Brain microvascular endothelial cell (primary cell): ENCODE measurements at regions not wholly inside any gene's neighbourhood (a gene's known extent, or its start where the extent isn't known, plus 50 kb on each side); places are given as distances from the start of the nearest gene placed in this dataset.

Experiments
- DNase-seq: peaks from one replicate; pipeline ENCODE4 v3.0.0-alpha.2; 2020
- H3K27ac ChIP-seq: fragments of 250-450 bp; sonication (Bioruptor Pico); 2 replicates; pipeline ENCODE4 v1.5.1; 2020; ENCODE audit warnings: mild to moderate bottlenecking, moderate library complexity
- H3K27me3 ChIP-seq: fragments of 250-450 bp; sonication (Bioruptor Pico); replicated peaks from 2 replicates; pipeline ENCODE4 v1.5.1; 2020; ENCODE audit warnings: mild to moderate bottlenecking
- H3K36me3 ChIP-seq: fragments of 250-450 bp; sonication (Bioruptor Pico); replicated peaks from 2 replicates; pipeline ENCODE4 v1.5.1; 2020; ENCODE audit warnings: mild to moderate bottlenecking
- H3K4me3 ChIP-seq: 2 replicates; pipeline ENCODE4 v1.5.1; 2011; ENCODE audit warnings: low read depth, mild to moderate bottlenecking, control low read depth, low read length, moderate library complexity
- in situ Hi-C: cut with HindIII; loops from 2 replicates; pipeline ENCODE4 v1.10.0; 2017; ENCODE audit warnings: low sequenced_read_pairs, low pct_ligation_motif_present
- TF ChIP-seq, protein P1 (sequence below): IDR thresholded peaks from 2 replicates; pipeline ENCODE4 v1.5.1; 2011; ENCODE audit warnings: low read depth, mild to moderate bottlenecking, moderate library complexity, low read length, control low read depth, inconsistent platforms; ENCODE audit errors: missing control alignments

DNA sequence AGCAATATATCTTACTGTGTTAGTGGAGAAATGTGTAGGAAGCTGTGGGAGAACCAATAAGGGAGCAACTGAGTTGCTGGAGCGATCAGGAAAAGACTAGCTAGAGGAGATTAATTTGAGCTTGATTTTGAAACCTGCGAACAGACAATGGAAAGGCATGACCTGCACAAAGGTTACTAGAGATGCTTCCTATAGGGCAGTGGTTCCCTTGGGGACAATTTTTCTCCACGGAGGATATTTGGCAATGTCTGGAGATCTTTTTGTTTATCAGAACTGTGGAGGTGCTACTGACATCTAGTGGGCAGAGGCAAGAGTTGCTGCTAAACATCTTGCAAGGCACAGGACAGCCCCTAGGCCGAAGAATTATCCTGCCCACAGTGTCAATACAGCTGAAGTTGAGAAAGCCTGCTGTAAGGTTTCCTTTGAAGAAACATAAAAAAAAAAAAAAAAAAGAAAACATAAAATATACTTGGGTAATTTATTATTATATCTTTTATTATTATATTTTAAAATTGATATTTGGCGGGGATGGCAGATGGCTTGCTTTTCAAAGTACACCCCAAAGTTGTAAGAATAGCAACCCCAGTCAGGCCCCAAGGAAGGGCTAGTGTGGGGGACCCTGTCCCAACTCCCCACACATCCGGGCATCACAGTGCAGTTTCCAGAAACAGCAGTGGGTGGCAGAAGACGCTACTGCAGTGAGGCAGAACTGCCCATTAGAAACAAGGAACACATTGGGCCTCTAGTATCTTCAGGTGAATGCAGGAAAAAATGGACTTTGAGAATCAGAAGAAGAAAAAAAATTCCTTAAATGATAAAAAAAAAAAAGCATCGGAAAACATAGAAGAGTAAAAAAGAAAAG, 481.6 kb downstream of the SH2D4B start:
- Histone ChIP-seq H3K27ac (no peak overlapping the region), H3K4me3 (no peak overlapping the region), H3K36me3 (no peaks in the 10 kb centered on the region), H3K27me3 (no peaks in the 10 kb centered on the region)
- in situ Hi-C loops: no loop called here
- TF ChIP-seq, protein P1, sequence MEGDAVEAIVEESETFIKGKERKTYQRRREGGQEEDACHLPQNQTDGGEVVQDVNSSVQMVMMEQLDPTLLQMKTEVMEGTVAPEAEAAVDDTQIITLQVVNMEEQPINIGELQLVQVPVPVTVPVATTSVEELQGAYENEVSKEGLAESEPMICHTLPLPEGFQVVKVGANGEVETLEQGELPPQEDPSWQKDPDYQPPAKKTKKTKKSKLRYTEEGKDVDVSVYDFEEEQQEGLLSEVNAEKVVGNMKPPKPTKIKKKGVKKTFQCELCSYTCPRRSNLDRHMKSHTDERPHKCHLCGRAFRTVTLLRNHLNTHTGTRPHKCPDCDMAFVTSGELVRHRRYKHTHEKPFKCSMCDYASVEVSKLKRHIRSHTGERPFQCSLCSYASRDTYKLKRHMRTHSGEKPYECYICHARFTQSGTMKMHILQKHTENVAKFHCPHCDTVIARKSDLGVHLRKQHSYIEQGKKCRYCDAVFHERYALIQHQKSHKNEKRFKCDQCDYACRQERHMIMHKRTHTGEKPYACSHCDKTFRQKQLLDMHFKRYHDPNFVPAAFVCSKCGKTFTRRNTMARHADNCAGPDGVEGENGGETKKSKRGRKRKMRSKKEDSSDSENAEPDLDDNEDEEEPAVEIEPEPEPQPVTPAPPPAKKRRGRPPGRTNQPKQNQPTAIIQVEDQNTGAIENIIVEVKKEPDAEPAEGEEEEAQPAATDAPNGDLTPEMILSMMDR: peak; percentile 84
- DNase-seq: peak; percentile 32

DNA sequence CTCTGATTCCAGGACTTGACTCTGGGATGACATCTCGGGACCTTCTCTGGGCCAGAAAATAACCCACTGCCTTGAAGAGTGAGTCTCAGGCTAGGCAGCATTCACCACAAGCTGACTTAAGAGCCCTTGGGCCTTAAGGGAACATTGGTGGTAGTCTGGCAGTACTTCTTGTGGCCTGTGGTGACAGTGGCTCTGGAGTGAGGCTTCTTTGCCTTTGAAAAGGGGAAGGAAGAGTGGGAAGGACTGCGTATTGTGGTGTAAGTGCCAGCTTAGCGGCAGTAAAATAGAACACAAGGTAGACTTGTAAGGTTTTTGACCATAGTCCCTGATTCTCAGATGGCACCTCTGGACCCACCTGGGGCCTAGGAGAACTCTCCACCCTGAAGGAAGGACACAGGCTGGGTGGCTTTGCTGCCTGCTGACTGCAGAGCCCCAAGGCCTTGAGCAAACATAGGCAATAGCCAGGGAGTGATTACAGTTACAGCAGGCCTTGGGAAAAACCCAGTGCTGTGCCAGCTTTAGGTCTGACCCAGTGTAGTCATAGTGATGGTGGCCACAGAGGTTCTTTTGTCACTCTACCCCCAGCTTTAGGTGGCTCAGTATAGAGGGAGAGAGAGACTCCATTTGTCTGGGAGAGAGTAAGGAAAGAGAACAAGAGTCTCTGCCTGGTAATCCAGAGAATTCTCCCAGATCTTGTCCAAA, 483.9 kb downstream of the SH2D4B start:
- no peak for DNase-seq
- Histone ChIP-seq H3K36me3 (no peaks in the 10 kb centered on the region), H3K27ac (no peak overlapping the region), H3K4me3 (no peak overlapping the region), H3K27me3 (no peaks in the 10 kb centered on the region)
- TF ChIP-seq, protein P1: no peak
- in situ Hi-C loops: no loop called here

DNA sequence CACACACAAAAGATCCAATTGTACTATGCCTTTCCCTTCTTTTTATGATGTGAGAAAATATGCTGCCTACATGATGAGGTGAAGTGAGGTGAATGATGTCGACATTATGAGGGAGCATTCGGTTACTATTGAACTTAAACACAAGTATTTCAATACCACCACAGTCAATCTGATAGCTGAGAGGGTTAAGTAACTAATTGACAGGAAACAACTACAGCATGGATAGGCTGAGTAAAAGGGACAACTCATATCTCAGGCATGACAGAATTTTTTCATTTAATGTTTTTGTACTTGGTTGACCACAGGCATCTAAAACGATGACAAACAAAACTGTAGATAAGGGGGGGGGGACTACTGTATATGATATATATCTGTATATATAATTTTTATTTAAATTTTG, 488.9 kb downstream of the SH2D4B start:
- peak; percentile 39 for DNase-seq
- in situ Hi-C loops: no loop called here

DNA sequence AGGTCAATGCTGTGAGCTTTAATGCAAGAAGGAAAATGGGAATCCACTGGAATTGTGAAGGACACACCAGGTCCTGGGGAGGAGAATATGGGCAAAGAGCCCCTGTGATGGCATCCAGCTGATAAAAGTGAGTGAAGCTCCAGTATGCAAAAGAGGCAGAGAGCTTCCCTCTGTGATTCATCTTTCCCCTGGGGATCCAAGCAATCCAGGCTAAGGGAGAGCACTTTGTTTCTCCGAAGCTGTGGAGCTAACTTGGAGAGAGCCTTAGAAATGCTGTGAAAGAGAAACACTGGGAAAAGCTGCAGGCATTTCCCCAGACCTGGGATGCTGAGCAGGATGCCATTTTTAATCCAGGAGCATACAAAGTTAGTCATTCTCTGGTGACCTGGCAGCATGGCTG, 489.5 kb downstream of the SH2D4B start:
- H3K4me3 ChIP-seq: no peak overlapping the region
- peak overlapping the region; percentile 21 for H3K27ac ChIP-seq
- H3K36me3 ChIP-seq: no peaks in the 10 kb centered on the region
- peak; percentile 48 for DNase-seq
- no peaks in the 10 kb centered on the region for H3K27me3 ChIP-seq
- in situ Hi-C loops: no loop called here
- TF ChIP-seq, protein P1: no peak

More for the DNA sequence above, 488.9 kb downstream of the SH2D4B start:
- TF ChIP-seq, protein P1: no peak
- Histone ChIP-seq H3K27ac (no peak overlapping the region), H3K36me3 (no peaks in the 10 kb centered on the region), H3K4me3 (no peak overlapping the region), H3K27me3 (no peaks in the 10 kb centered on the region)

DNA sequence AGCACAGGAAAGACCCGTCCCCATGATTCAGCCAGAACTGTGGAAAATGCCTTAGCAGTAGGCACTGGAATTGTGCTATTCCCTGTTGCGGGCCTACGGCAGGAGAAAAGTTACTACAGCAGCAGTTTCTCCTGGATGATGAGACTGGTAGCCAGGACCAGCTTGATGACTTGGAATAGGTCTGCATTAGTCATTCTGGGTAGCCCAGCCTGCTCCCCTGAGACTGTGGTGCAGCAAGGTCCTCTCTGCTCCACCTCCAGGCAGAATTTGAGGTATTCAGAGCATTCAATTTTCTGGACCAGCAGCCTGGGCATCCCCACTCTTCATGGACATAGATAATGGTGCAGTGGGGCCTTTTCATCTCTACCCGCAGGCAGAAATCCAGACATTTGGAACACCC, 490.0 kb downstream of the SH2D4B start:
- H3K4me3 ChIP-seq: no peak overlapping the region
- H3K27me3 ChIP-seq: no peaks in the 10 kb centered on the region
- TF ChIP-seq, protein P1: no peak
- H3K36me3 ChIP-seq: no peaks in the 10 kb centered on the region
- peak overlapping the region; percentile 21 for H3K27ac ChIP-seq
- in situ Hi-C loops: no loop called here
- DNase-seq: no peak
